Fibroblast of pulmonary artery (primary cell): ENCODE measurements at regions not wholly inside any gene's neighbourhood (a gene's known extent, or its start where the extent isn't known, plus 50 kb on each side); places are given as distances from the start of the nearest gene placed in this dataset.

Experiments used
- DNase-seq: peaks from one replicate; pipeline ENCODE4 v3.0.0-alpha.2; 2010; ENCODE audit warnings: low read depth
- H3K4me3 ChIP-seq: replicated peaks from 2 replicates; pipeline ENCODE4 v1.5.1; 2011; ENCODE audit warnings: low read depth, mild to moderate bottlenecking, control low read depth, low read length, moderate library complexity
- CTCF ChIP-seq: IDR thresholded peaks from 2 replicates; pipeline ENCODE4 v1.5.1; 2011; ENCODE audit warnings: mild to moderate bottlenecking, control low read depth, low read length, inconsistent platforms; ENCODE audit errors: missing control alignments

DNA sequence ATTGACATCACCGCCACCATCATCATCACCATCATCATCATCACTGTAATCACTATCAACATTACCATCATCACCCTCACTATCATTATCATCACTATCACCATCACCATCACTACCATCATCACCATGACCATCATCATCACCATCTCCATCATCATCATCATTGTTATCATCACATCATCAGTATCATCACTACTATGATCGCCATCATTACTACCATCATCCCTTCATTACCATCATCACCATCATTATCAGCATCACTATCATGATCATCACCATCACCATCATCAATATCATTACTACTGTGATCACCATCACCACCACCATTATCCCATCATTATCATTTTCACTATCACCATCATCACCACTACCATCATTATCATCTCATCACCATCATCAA, 368.3 kb downstream of the SEC14L1 start:
- H3K4me3 ChIP-seq = no peak overlapping the region
- no peak for DNase-seq
- no peak for TF ChIP-seq CTCF

DNA sequence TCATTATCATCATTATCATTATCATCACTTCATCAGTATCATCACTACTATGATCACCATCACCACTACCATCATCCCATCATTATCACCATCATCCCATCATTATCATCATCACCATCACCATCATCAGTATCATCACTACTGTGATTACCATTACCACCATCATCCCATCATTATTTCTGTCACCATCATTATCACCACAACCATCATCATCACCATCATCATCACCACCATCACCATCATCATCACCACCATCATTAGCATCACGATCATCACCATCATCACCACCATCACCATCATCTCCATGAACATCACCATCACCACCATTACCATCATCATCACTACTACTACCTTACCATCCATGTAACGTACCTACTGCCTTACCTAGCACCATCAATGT, 368.8 kb downstream of the SEC14L1 start:
- no peak overlapping the region for H3K4me3 ChIP-seq
- DNase-seq = no peak
- no peak for TF ChIP-seq CTCF

DNA sequence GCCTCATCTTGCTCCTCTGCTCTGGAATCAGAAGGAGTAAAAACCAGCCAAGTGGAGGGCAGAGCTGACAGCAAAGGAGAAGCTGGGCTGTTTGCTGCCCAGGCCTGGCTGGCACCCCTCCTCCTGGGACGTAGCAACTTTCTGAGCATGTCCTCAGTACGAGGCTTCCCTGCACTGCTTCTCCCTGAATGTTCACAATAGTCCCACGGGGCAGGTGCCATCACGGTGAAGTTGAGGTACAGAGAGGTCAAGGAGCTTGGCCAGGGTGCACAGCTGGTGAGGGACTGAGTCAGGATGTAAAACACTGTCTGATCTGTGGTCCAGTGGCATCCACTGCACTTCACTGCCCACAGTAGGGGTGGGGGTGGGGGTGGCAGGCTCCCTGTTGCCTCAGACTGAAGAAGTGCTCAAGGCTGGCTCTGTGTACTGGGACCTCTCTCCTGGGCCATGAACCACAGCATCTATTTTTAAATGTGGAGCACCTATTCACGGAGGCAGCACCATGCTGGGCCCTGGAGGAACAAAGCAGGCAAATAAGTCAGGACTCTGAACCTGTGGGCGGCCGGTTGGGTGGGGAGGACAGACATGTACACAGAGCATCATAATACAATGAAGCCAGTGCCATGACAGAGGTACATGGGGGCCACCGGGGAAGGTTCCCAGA, 369.5 kb downstream of the SEC14L1 start:
- H3K4me3 ChIP-seq = no peak overlapping the region
- no peak for DNase-seq
- no peak for TF ChIP-seq CTCF

GRCh38 chr17:77511514-77512061, 370.8 kb downstream of the SEC14L1 start:
- DNase-seq = no peak
- H3K4me3 ChIP-seq = no peak overlapping the region
- no peak for TF ChIP-seq CTCF

DNA sequence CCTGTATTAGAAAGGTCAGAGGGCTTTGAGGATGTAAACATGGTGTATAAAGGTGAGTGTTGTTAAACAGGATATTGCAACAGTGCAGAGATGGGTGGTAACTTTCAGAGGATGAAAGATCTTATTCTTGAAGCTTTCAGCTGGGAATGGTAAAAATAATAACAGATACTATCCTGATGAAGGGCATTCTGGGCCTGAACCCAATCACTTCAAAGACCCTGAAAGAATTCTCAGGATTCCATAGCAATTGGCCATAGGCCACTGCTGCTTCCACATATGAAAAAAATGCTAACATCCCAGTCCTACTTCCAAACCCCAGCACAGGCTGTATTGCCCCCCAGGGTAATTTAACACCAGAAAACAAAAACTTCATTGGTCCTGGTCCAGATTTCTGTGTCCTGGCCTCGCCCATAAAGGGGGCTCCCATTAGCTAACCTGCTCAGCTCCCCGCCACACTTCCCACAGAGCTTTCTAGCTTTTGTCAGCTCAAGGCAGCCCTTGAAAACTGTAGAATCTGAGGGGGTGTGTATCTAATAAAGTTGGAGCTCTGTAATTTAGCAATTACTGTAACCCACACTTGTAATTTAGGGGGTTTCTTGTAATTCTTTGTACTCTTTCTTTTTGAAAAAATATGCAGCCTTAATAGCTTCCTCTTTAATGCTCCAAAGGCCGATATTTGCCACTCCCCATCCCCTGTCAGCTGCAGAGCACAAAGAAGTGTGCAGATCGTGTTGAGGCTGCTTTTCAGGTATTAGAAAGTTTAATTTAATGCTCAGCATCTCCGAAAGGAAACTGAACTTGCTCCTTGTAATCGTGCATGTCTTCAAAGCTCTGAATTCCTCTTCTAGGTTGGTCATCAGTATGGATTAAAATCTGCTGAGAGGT, 371.5 kb downstream of the SEC14L1 start:
- TF ChIP-seq CTCF = no peak
- no peak for DNase-seq
- no peak overlapping the region for H3K4me3 ChIP-seq

DNA sequence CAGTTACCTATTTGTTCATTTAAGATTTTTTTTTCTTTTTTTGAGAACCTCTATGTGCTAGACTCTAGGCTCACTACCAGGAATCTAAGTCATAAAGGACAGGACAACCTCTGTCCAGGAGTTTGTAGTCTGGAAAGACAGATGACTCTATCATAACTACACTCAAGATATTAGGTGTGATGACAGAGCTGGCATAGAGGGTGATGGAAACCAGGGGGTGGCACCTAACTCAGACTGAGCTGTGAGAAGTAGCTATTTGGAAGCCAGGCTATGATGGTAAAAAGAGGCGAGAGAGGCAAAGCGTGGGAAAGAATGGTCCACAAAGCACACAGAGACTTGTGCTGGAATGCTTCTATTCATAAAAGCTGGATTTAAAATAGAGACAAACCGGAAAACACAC, 372.3 kb downstream of the SEC14L1 start:
- no peak overlapping the region for H3K4me3 ChIP-seq
- no peak for DNase-seq
- no peak for TF ChIP-seq CTCF
